A673 (cell line): ENCODE measurements at regions not wholly inside any gene's neighbourhood (a gene's known extent, or its start where the extent isn't known, plus 50 kb on each side); places are given as distances from the start of the nearest gene placed in this dataset.

ENCODE experiments used
- EZH2 ChIP-seq: fragments of 200-600 bp; sonication (generic); IDR thresholded peaks from 2 replicates; pipeline ENCODE4 v1.6.1; 2017; ENCODE audit warnings: borderline replicate concordance, low read depth, mild to moderate bottlenecking, mixed read lengths, antibody characterized with exemption, low read length; ENCODE audit not compliant: poor library complexity, severe bottlenecking
- TF ChIP-seq, protein P1 (sequence below): fragments of 300-800, 200-600 bp; sonication (generic); conservative IDR thresholded peaks from 2 replicates; pipeline ENCODE4 v1.5.1; 2017; ENCODE audit warnings: low read depth, mild to moderate bottlenecking, antibody characterized with exemption, low read length, moderate library complexity, mixed read lengths

DNA sequence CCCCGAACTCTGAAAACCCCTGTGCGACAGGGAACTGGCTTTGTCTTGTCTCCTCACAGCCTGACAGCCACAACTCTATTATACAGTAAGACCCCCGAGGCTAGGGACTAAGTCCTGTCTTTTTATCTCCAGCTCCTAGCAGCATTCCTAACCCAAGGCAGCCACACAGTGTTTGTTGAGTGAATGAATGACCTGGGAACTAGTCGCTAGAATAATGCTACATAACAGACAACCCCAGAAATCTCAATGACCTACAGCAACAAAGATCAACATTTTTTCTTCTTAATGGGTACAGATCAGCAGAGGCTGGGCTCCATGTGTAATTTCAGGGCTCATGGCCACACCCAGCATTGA, 71.4 kb upstream of the TNRC6C start:
- TF ChIP-seq, protein P1, sequence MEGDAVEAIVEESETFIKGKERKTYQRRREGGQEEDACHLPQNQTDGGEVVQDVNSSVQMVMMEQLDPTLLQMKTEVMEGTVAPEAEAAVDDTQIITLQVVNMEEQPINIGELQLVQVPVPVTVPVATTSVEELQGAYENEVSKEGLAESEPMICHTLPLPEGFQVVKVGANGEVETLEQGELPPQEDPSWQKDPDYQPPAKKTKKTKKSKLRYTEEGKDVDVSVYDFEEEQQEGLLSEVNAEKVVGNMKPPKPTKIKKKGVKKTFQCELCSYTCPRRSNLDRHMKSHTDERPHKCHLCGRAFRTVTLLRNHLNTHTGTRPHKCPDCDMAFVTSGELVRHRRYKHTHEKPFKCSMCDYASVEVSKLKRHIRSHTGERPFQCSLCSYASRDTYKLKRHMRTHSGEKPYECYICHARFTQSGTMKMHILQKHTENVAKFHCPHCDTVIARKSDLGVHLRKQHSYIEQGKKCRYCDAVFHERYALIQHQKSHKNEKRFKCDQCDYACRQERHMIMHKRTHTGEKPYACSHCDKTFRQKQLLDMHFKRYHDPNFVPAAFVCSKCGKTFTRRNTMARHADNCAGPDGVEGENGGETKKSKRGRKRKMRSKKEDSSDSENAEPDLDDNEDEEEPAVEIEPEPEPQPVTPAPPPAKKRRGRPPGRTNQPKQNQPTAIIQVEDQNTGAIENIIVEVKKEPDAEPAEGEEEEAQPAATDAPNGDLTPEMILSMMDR, result no peak
- TF ChIP-seq EZH2, result no peak
